ENCODE measurements at regions not wholly inside any gene's neighbourhood (a gene's known extent, or its start where the extent isn't known, plus 50 kb on each side); places are given as distances from the start of the nearest gene placed in this dataset.

GRCh38 chr11:128213461-128213860 is 373.9 kb downstream of the ETS1 start:
- no peak for TF ChIP-seq EZH2phosphoT487 (IDR thresholded peaks at IDR 0.05; ENCODE audit: borderline replicate concordance)
- TF ChIP-seq CTCF (conservative IDR thresholded peaks at IDR 0.05; ENCODE audit: low read length): no peak
- no peaks in the 10 kb centered on the region for H3K27me3 ChIP-seq (ENCODE audit: insufficient read depth, low read length, poor library complexity, severe bottlenecking)

GRCh38 chr11:128212324-128212723 is 375.0 kb downstream of the ETS1 start:
- Histone ChIP-seq H3K4me1 (ENCODE audit: insufficient read depth, low read length, poor library complexity, severe bottlenecking) (peaks cover 6% of the 10 kb centered on the region), H2AFZ (ENCODE audit: low read length) (no peak overlapping the region), H4K20me1 (ENCODE audit: insufficient read depth, low read length, poor library complexity, severe bottlenecking) (no peaks in the 10 kb centered on the region), H3K9me3 (ENCODE audit: insufficient read depth, low read depth, low read length) (no peaks in the 10 kb centered on the region), H3K9ac (ENCODE audit: low read depth, low read length, poor library complexity, severe bottlenecking) (no peak overlapping the region), H3K27me3 (ENCODE audit: insufficient read depth, low read length, poor library complexity, severe bottlenecking) (no peaks in the 10 kb centered on the region), H3K9me2 (replicated peaks; ENCODE audit: low read depth, low read length) (no peaks in the 10 kb centered on the region), H3K79me2 (ENCODE audit: insufficient read depth, low read length) (no peaks in the 10 kb centered on the region), H3K4me3 (ENCODE audit: low read length, poor library complexity, severe bottlenecking) (no peak overlapping the region), H3K4me2 (ENCODE audit: low read depth, low read length, poor library complexity, severe bottlenecking) (no peak overlapping the region), H3F3A (ENCODE audit: low read depth) (no peaks in the 10 kb centered on the region), H3K36me3 (ENCODE audit: insufficient read depth, low read length) (no peaks in the 10 kb centered on the region)
- TF ChIP-seq CTCF (conservative IDR thresholded peaks at IDR 0.05; ENCODE audit: low read length): no peak
- TF ChIP-seq EZH2phosphoT487 (IDR thresholded peaks at IDR 0.05; ENCODE audit: borderline replicate concordance): no peak

More at GRCh38 chr11:128213461-128213860, 373.9 kb downstream of the ETS1 start:
- Histone ChIP-seq H3K9me3 (ENCODE audit: insufficient read depth, low read depth, low read length) (no peaks in the 10 kb centered on the region), H3K36me3 (ENCODE audit: insufficient read depth, low read length) (no peaks in the 10 kb centered on the region), H3K9me2 (replicated peaks; ENCODE audit: low read depth, low read length) (no peaks in the 10 kb centered on the region), H3K4me1 (ENCODE audit: insufficient read depth, low read length, poor library complexity, severe bottlenecking) (peaks cover 6% of the 10 kb centered on the region), H3K9ac (ENCODE audit: low read depth, low read length, poor library complexity, severe bottlenecking) (no peak overlapping the region), H3K4me2 (ENCODE audit: low read depth, low read length, poor library complexity, severe bottlenecking) (no peak overlapping the region), H2AFZ (ENCODE audit: low read length) (no peak overlapping the region), H3K4me3 (ENCODE audit: low read length, poor library complexity, severe bottlenecking) (no peak overlapping the region), H3K79me2 (ENCODE audit: insufficient read depth, low read length) (no peaks in the 10 kb centered on the region), H4K20me1 (ENCODE audit: insufficient read depth, low read length, poor library complexity, severe bottlenecking) (no peaks in the 10 kb centered on the region), H3F3A (ENCODE audit: low read depth) (no peaks in the 10 kb centered on the region)

GRCh38 chr11:128210148-128210940 is 377.0 kb downstream of the ETS1 start:
- Histone ChIP-seq H4K20me1 (ENCODE audit: insufficient read depth, low read length, poor library complexity, severe bottlenecking) (no peaks in the 10 kb centered on the region), H3K9ac (ENCODE audit: low read depth, low read length, poor library complexity, severe bottlenecking) (no peak overlapping the region), H2AFZ (ENCODE audit: low read length) (no peak overlapping the region), H3K4me3 (ENCODE audit: low read length, poor library complexity, severe bottlenecking) (no peak overlapping the region), H3K4me1 (ENCODE audit: insufficient read depth, low read length, poor library complexity, severe bottlenecking) (peaks cover 6% of the 10 kb centered on the region), H3K4me2 (ENCODE audit: low read depth, low read length, poor library complexity, severe bottlenecking) (no peak overlapping the region), H3K9me2 (replicated peaks; ENCODE audit: low read depth, low read length) (no peaks in the 10 kb centered on the region), H3K36me3 (ENCODE audit: insufficient read depth, low read length) (no peaks in the 10 kb centered on the region), H3F3A (ENCODE audit: low read depth) (no peaks in the 10 kb centered on the region), H3K9me3 (ENCODE audit: insufficient read depth, low read depth, low read length) (no peaks in the 10 kb centered on the region), H3K79me2 (ENCODE audit: insufficient read depth, low read length) (no peaks in the 10 kb centered on the region), H3K27me3 (ENCODE audit: insufficient read depth, low read length, poor library complexity, severe bottlenecking) (no peaks in the 10 kb centered on the region)
- no peak for TF ChIP-seq EZH2phosphoT487 (IDR thresholded peaks at IDR 0.05; ENCODE audit: borderline replicate concordance)
- TF ChIP-seq CTCF (conservative IDR thresholded peaks at IDR 0.05; ENCODE audit: low read length): no peak
